Liver (tissue), 8 donors: ENCODE measurements at regions not wholly inside any gene's neighbourhood (a gene's known extent, or its start where the extent isn't known, plus 50 kb on each side); places are given as distances from the start of the nearest gene placed in this dataset.

Source experiments
- DNase-seq: peaks from one replicate; pipeline ENCODE4 v3.0.0-alpha.2; 2017; ENCODE audit warnings: low spot score
- H3K27ac ChIP-seq, 2 donors: one replicate each; pipeline ENCODE4 v1.7.0; 2013; ENCODE audit warnings: inconsistent platforms in 2 of 2, low read length in 2 of 2, control low read depth in 1 of 2, low read depth in 1 of 2, mild to moderate bottlenecking in 1 of 2
- H3K27me3 ChIP-seq, 4 donors: one replicate each; pipeline versions ENCODE4 v1.6.1 to v1.7.0; 2013; ENCODE audit warnings: low read length in 3 of 4, inconsistent platforms in 1 of 4, mild to moderate bottlenecking in 1 of 4, moderate library complexity in 1 of 4; ENCODE audit not compliant: control insufficient read depth in 4 of 4, insufficient read depth in 4 of 4
- H3K36me3 ChIP-seq, 4 donors: one replicate each; pipeline versions ENCODE4 v1.6.1 to v1.7.0; 2013; ENCODE audit warnings: low read length in 3 of 4, mild to moderate bottlenecking in 3 of 4, low read depth in 1 of 4, moderate library complexity in 1 of 4; ENCODE audit not compliant: control insufficient read depth in 4 of 4, insufficient read depth in 3 of 4
- H3K4me1 ChIP-seq, 4 donors: one replicate each; pipeline versions ENCODE4 v1.6.1 to v1.7.0; 2013; ENCODE audit warnings: low read length in 3 of 4, mild to moderate bottlenecking in 3 of 4, moderate library complexity in 1 of 4; ENCODE audit not compliant: control insufficient read depth in 4 of 4, insufficient read depth in 4 of 4
- H3K4me3 ChIP-seq, 3 donors: one replicate each; pipeline versions ENCODE4 v1.6.1 to v1.7.0; 2013; ENCODE audit warnings: low read length in 3 of 3, control low read depth in 1 of 3, low read depth in 1 of 3, mild to moderate bottlenecking in 1 of 3
- H3K9ac ChIP-seq, 2 donors: one replicate each; pipeline ENCODE4 v1.7.0; 2013; ENCODE audit warnings: low read length in 2 of 2, mild to moderate bottlenecking in 2 of 2, moderate library complexity in 2 of 2, control low read depth in 1 of 2, low read depth in 1 of 2
- H3K9me3 ChIP-seq, 4 donors: one replicate each; pipeline versions ENCODE4 v1.6.1 to v1.7.0; 2013; ENCODE audit warnings: low read length in 3 of 4; ENCODE audit not compliant: control insufficient read depth in 4 of 4
- ATF3 ChIP-seq: IDR thresholded peaks from 2 replicates; pipeline ENCODE4 v1.6.1; 2016; ENCODE audit warnings: antibody characterized with exemption
- CTCF ChIP-seq: fragments of 150-350 bp; IDR thresholded peaks from 2 replicates; pipeline ENCODE4 v1.5.1; 2017; ENCODE audit warnings: improper control_type of control experiment, low read depth, low read length; ENCODE audit not compliant: missing input control
- FOXA2 ChIP-seq: IDR thresholded peaks from 2 replicates; pipeline ENCODE4 v1.6.1; 2016; ENCODE audit warnings: antibody characterized with exemption
- HNF4G ChIP-seq: IDR thresholded peaks from 2 replicates; pipeline ENCODE4 v1.6.1; 2016; ENCODE audit warnings: antibody characterized with exemption
- NR2F2 ChIP-seq: IDR thresholded peaks from 2 replicates; pipeline ENCODE4 v1.6.1; 2016; ENCODE audit warnings: antibody characterized with exemption
- RAD21 ChIP-seq, 2 donors: IDR thresholded peaks; 2 replicates each; pipeline ENCODE4 v1.6.1; 2016; ENCODE audit warnings: antibody characterized with exemption in 2 of 2, mild to moderate bottlenecking in 2 of 2
- YY1 ChIP-seq: IDR thresholded peaks from 2 replicates; pipeline ENCODE4 v1.6.1; 2016; ENCODE audit warnings: antibody characterized with exemption, mild to moderate bottlenecking
- WGBS: extraction: QIAGEN DNeasy Blood & Tissue Kit; methylation state at CpG from one replicate; pipeline ENCODE4 v1.1.7; 2013; 5-methylcytosine and 5-hydroxymethylcytosine counted together
- TF ChIP-seq, protein P1 (sequence below): IDR thresholded peaks from 2 replicates; pipeline ENCODE4 v1.6.1; 2016; ENCODE audit warnings: antibody characterized with exemption, mild to moderate bottlenecking
- donor health status: healthy.
- donor health status: healthy.
- donor health status: healthy.
- donor health status: healthy.
- donor health status: healthy.

GRCh38 chr10:36882781-36883180 lies 242.6 kb upstream of the ANKRD30A start:
- H3K4me1 ChIP-seq, result no peaks in the 10 kb centered on the region
- 75% methylated on average over 3 of the region's 3 CpGs for WGBS
- no peaks in the 10 kb centered on the region for H3K36me3 ChIP-seq
- no peak for DNase-seq
- no peaks in the 10 kb centered on the region for H3K9me3 ChIP-seq
- H3K27ac ChIP-seq, result no peak overlapping the region
- TF ChIP-seq CTCF (no peak), HNF4G (no peak), FOXA2 (no peak), NR2F2 (no peak), YY1 (no peak), ATF3 (no peak)
- no peak overlapping the region for H3K4me3 ChIP-seq
- H3K27me3 ChIP-seq, result peaks cover 0 to 3% (median 0%) of the 10 kb centered on the region in 4 donors
- H3K9ac ChIP-seq, result no peak overlapping the region

DNA sequence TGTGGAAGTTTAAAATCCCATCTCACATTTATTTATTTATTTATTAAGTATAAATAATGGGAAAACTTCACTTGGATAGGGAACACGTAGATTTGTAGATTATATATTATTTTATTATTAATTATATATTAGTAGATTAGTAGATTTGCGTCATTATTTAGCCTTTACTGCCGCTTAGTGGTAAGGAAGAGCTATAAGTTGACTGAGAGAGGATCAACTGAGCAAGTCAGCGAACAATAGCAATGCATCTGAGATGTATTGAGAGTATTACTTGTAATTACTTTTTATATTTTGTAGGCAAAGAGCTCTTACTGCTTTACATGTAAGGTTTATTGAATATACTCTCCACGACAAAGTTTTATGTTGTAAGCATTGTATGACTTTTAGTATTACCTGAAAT lies 244.5 kb upstream of the ANKRD30A start:
- no peak for TF ChIP-seq ATF3
- peak; percentile 41 to 62 for TF ChIP-seq RAD21 (IDR thresholded peaks at IDR 0.05)
- TF ChIP-seq CTCF, result peak; percentile 15
- TF ChIP-seq, protein P1, sequence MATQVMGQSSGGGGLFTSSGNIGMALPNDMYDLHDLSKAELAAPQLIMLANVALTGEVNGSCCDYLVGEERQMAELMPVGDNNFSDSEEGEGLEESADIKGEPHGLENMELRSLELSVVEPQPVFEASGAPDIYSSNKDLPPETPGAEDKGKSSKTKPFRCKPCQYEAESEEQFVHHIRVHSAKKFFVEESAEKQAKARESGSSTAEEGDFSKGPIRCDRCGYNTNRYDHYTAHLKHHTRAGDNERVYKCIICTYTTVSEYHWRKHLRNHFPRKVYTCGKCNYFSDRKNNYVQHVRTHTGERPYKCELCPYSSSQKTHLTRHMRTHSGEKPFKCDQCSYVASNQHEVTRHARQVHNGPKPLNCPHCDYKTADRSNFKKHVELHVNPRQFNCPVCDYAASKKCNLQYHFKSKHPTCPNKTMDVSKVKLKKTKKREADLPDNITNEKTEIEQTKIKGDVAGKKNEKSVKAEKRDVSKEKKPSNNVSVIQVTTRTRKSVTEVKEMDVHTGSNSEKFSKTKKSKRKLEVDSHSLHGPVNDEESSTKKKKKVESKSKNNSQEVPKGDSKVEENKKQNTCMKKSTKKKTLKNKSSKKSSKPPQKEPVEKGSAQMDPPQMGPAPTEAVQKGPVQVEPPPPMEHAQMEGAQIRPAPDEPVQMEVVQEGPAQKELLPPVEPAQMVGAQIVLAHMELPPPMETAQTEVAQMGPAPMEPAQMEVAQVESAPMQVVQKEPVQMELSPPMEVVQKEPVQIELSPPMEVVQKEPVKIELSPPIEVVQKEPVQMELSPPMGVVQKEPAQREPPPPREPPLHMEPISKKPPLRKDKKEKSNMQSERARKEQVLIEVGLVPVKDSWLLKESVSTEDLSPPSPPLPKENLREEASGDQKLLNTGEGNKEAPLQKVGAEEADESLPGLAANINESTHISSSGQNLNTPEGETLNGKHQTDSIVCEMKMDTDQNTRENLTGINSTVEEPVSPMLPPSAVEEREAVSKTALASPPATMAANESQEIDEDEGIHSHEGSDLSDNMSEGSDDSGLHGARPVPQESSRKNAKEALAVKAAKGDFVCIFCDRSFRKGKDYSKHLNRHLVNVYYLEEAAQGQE, result no peak
- H3K4me3 ChIP-seq, result no peak overlapping the region
- no peak overlapping the region for H3K9ac ChIP-seq
- no peak for DNase-seq
- no peaks in the 10 kb centered on the region for H3K4me1 ChIP-seq
- 18% methylated on average over 5 of the region's 5 CpGs for WGBS
- H3K27ac ChIP-seq, result no peak overlapping the region
- H3K27me3 ChIP-seq, result peaks cover 0 to 3% (median 0%) of the 10 kb centered on the region in 4 donors
- no peaks in the 10 kb centered on the region for H3K36me3 ChIP-seq
- no peaks in the 10 kb centered on the region for H3K9me3 ChIP-seq
